ENCODE measurements at regions not wholly inside any gene's neighbourhood (a gene's known extent, or its start where the extent isn't known, plus 50 kb on each side); places are given as distances from the start of the nearest gene placed in this dataset.

- Histone ChIP-seq H3K27ac (ENCODE audit: low read depth, low read length) (no peak overlapping the region), H3K4me1 (ENCODE audit: control insufficient read depth in 1 of 2, insufficient read depth in 2 of 2, low read length in 2 of 2) (no peaks in the 10 kb centered on the region), H4K20me1 (ENCODE audit: insufficient read depth) (no peaks in the 10 kb centered on the region), H3K9me2 (ENCODE audit: insufficient read depth) (no peaks in the 10 kb centered on the region), H3K27me3 (ENCODE audit: insufficient read depth, low read length) (no peaks in the 10 kb centered on the region), H3K9me3 (ENCODE audit: control insufficient read depth in 1 of 2, insufficient read depth in 1 of 2, low read depth in 1 of 2, low read length in 2 of 2) (peaks cover 6 to 17% of the 10 kb centered on the region in 2 experiments; a peak in 2 of 4 replicates), H3K36me3 (ENCODE audit: control insufficient read depth in 1 of 2, insufficient read depth in 2 of 2, low read length in 2 of 2) (no peaks in the 10 kb centered on the region), H2AFZ (ENCODE audit: low read depth, low read length, poor library complexity, severe bottlenecking) (no peak overlapping the region), H3K4me2 (ENCODE audit: low read length) (no peak overlapping the region), H3K4me3 (replicated peaks in 1 of 2; ENCODE audit: low read depth in 1 of 2, low read length in 2 of 2) (no peak overlapping the region), H3K9ac (ENCODE audit: low read length) (no peak overlapping the region), H3K79me2 (ENCODE audit: insufficient read depth, low read length) (no peaks in the 10 kb centered on the region)
- POLR2A ChIA-PET = no interaction called here
- CTCF ChIA-PET = no interaction called here
- DNase-seq (ENCODE audit: low read depth, low spot score) = no peak
- intact Hi-C loops (cut with micrococcal nuclease) = no loop called here
- RAD21 ChIA-PET (ENCODE audit: low non-redundant PET in 1 of 2, low total read pairs in 2 of 2, uncharacterized antibody in 2 of 2, unreplicated experiment in 2 of 2) = no interaction called here
- ATAC-seq = no peak
- TF ChIP-seq SIN3A (IDR thresholded peaks at IDR 0.05; ENCODE audit: low read depth) (no peak), ELF1 (IDR thresholded peaks at IDR 0.05; ENCODE audit: borderline replicate concordance, low read depth) (no peak), CEBPB (IDR thresholded peaks at IDR 0.05; ENCODE audit: low read depth) (no peak), POLR2A (IDR thresholded peaks at IDR 0.05; ENCODE audit: borderline replicate concordance, extremely low read depth, insufficient read depth, insufficient read length) (no peak), ZBTB33 (IDR thresholded peaks at IDR 0.05; ENCODE audit: extremely low read depth, insufficient replicate concordance, low read length) (no peak)
- no TSS peak for BruUV-seq (replicated peaks)
These were observed 450.0 kb upstream of the SLC14A2 start for GRCh38 chr18:45165176-45165713.

DNA sequence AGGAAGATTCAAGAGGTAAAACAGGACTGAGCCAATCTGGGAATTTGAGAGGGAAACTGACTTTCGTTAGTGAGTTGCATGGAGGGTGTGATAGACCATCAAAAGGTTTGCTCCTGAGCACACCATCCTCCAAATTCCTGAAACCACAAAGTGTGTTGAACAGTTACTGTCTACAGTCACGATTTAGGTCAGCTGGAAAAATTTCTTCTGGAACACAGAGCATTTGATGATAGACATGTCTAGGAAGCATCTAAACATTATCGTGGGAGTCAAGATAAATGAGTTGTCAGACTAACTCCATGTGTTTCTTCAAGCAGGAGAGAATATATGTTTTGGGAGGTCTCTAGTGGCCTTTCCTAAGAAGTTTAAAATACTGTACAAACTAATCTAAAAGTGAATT lies 449.4 kb upstream of the SLC14A2 start:
- intact Hi-C loops (cut with micrococcal nuclease) = no loop called here
- no peak overlapping the region for H3K4me2 ChIP-seq (ENCODE audit: low read length)
- ChIA-PET CTCF (no interaction called here), RAD21 (ENCODE audit: low non-redundant PET in 1 of 2, low total read pairs in 2 of 2, uncharacterized antibody in 2 of 2, unreplicated experiment in 2 of 2) (no interaction called here), POLR2A (no interaction called here)
- TF ChIP-seq RAD21 (IDR thresholded peaks at IDR 0.05; ENCODE audit: low read depth) (no peak), CTCF (IDR thresholded peaks at IDR 0.05 in 2 of 3, conservative IDR thresholded peaks at IDR 0.05 in 1 of 3; ENCODE audit: borderline replicate concordance in 1 of 3, insufficient read depth in 1 of 3, low read depth in 2 of 3, low read length in 2 of 3) (no peak), JUND (IDR thresholded peaks at IDR 0.05) (no peak), TCF7L2 (IDR thresholded peaks at IDR 0.05; ENCODE audit: borderline replicate concordance, extremely low read depth, insufficient read depth, insufficient read length) (no peak), MAX (IDR thresholded peaks at IDR 0.05) (no peak)
- H2AFZ ChIP-seq (ENCODE audit: low read depth, low read length, poor library complexity, severe bottlenecking) = no peak overlapping the region
- H3K9ac ChIP-seq (ENCODE audit: low read length) = no peak overlapping the region
- DNase-seq (ENCODE audit: low read depth, low spot score) (no peak), ATAC-seq (no peak)
- H3K79me2 ChIP-seq (ENCODE audit: insufficient read depth, low read length) = no peaks in the 10 kb centered on the region
- H3K9me2 ChIP-seq (ENCODE audit: insufficient read depth) = no peaks in the 10 kb centered on the region
- H3K9me3 ChIP-seq (ENCODE audit: control insufficient read depth in 1 of 2, insufficient read depth in 1 of 2, low read depth in 1 of 2, low read length in 2 of 2) = peaks cover 6 to 16% of the 10 kb centered on the region in 2 experiments; a peak in 2 of 4 replicates
- no peaks in the 10 kb centered on the region for H4K20me1 ChIP-seq (ENCODE audit: insufficient read depth)
- no peak overlapping the region for H3K4me3 ChIP-seq (replicated peaks in 1 of 2; ENCODE audit: low read depth in 1 of 2, low read length in 2 of 2)
- no peaks in the 10 kb centered on the region for H3K27me3 ChIP-seq (ENCODE audit: insufficient read depth, low read length)
- no TSS peak for BruUV-seq (replicated peaks)
- H3K27ac ChIP-seq (ENCODE audit: low read depth, low read length) = no peak overlapping the region
- no peaks in the 10 kb centered on the region for H3K36me3 ChIP-seq (ENCODE audit: control insufficient read depth in 1 of 2, insufficient read depth in 2 of 2, low read length in 2 of 2)
- no peaks in the 10 kb centered on the region for H3K4me1 ChIP-seq (ENCODE audit: control insufficient read depth in 1 of 2, insufficient read depth in 2 of 2, low read length in 2 of 2)
